Endothelial cell of umbilical vein (primary cell): ENCODE measurements at regions not wholly inside any gene's neighbourhood (a gene's known extent, or its start where the extent isn't known, plus 50 kb on each side); places are given as distances from the start of the nearest gene placed in this dataset.

Source experiments
- BruUV-seq: library from RNA; stranded (reverse); fragments of 400-500 nt; replicated peaks from 2 replicates; lab custom pipeline; 2021; lab: Mats Ljungman, UMichigan
- CTCF ChIA-PET: fragments of 300-600, 350-600 bp; sonication (Branson Sonifier 250); formaldehyde crosslinking; loops from one replicate; lab custom pipeline; 2021; ENCODE audit warnings: antibody characterized with exemption, inconsistent platforms; lab: Charles Lee
- POLR2A ChIA-PET: fragments of 300-600, 350-600 bp; sonication (Branson Sonifier 250); formaldehyde crosslinking; loops from one replicate; lab custom pipeline; 2021; ENCODE audit warnings: antibody characterized with exemption, inconsistent platforms; lab: Charles Lee
- DNase-seq: peaks from one replicate; pipeline ENCODE4 v3.0.0-alpha.2; 2011; ENCODE audit warnings: low read depth, low spot score
- FAIRE-seq: peaks from 2 replicates; lab custom pipeline; 2011; peaks lifted over from hg19 to GRCh38; lab: Jason Lieb, UNC
- H2AFZ ChIP-seq: 2 replicates; pipeline ENCODE4 v1.6.0; 2012; ENCODE audit warnings: low read depth, low read length, control low read depth, inconsistent platforms
- H3K27ac ChIP-seq: 2 replicates; pipeline ENCODE4 v1.5.1; 2011; ENCODE audit warnings: low read depth, mild to moderate bottlenecking, control low read depth, low read length, moderate library complexity; ENCODE audit not compliant: insufficient read depth
- H3K27me3 ChIP-seq, 2 experiments: 2 replicates each; pipeline versions ENCODE4 v1.6.0 to v1.6.1; 2011; ENCODE audit warnings: low read length in 2 of 2, mixed read lengths in 1 of 2; ENCODE audit not compliant: control insufficient read depth in 2 of 2, insufficient read depth in 2 of 2
- H3K36me3 ChIP-seq, 2 experiments: 2 replicates in 1 of 2; 3 replicates in 1 of 2; pipeline ENCODE4 v1.5.1; 2011; ENCODE audit warnings: low read length in 2 of 2, mild to moderate bottlenecking in 1 of 2, moderate library complexity in 1 of 2; ENCODE audit not compliant: control insufficient read depth in 2 of 2, insufficient read depth in 2 of 2; ENCODE audit errors: extremely low read depth in 1 of 2
- H3K4me1 ChIP-seq: 3 replicates; pipeline ENCODE4 v1.5.1; 2011; ENCODE audit warnings: mild to moderate bottlenecking, low read length; ENCODE audit not compliant: control insufficient read depth, insufficient read depth; ENCODE audit errors: extremely low read depth
- H3K4me2 ChIP-seq: 2 replicates; pipeline ENCODE4 v1.6.1; 2011; ENCODE audit warnings: low read length, control low read depth, mixed read lengths; ENCODE audit not compliant: insufficient read depth
- H3K4me3 ChIP-seq, 3 experiments: fragments of 200-600 bp in 1 of 3; sonication (generic), shearing (Covaris generic) in 1 of 3; replicated peaks in 1 of 3; 2 replicates each; pipeline ENCODE4 v1.5.1; 2011 to 2016; ENCODE audit warnings: control low read depth in 3 of 3, low read length in 3 of 3, mild to moderate bottlenecking in 2 of 3, inconsistent platforms in 1 of 3, low read depth in 1 of 3, moderate library complexity in 1 of 3; ENCODE audit not compliant: insufficient read depth in 1 of 3
- H3K79me2 ChIP-seq: 2 replicates; pipeline ENCODE4 v1.6.0; 2012; ENCODE audit warnings: low read length, inconsistent platforms; ENCODE audit not compliant: control insufficient read depth, insufficient read depth
- H3K9ac ChIP-seq: replicated peaks from 2 replicates; pipeline ENCODE3; 2011; ENCODE audit warnings: low read length, control low read depth; ENCODE audit not compliant: insufficient read depth; ENCODE audit errors: extremely low read depth
- H3K9me1 ChIP-seq: replicated peaks from 3 replicates; pipeline ENCODE4 v1.6.0; 2011; ENCODE audit warnings: mild to moderate bottlenecking, low read length; ENCODE audit not compliant: control insufficient read depth, insufficient read depth; ENCODE audit errors: extremely low read depth
- H3K9me3 ChIP-seq: replicated peaks from 2 replicates; pipeline ENCODE4 v1.5.1; 2012; ENCODE audit warnings: low read length, inconsistent platforms; ENCODE audit not compliant: control insufficient read depth, insufficient read depth
- H4K20me1 ChIP-seq: replicated peaks from 2 replicates; pipeline ENCODE3; 2011; ENCODE audit warnings: mild to moderate bottlenecking, low read length; ENCODE audit not compliant: control insufficient read depth, insufficient read depth; ENCODE audit errors: extremely low read depth
- EZH2 ChIP-seq: IDR thresholded peaks from 2 replicates; pipeline ENCODE4 v1.6.1; 2012; ENCODE audit warnings: borderline replicate concordance, low read depth, mild to moderate bottlenecking, moderate library complexity, low read length, inconsistent platforms; ENCODE audit not compliant: severe bottlenecking
- FOS ChIP-seq: IDR thresholded peaks from 2 replicates; pipeline ENCODE4 v1.6.1; 2011; ENCODE audit warnings: mild to moderate bottlenecking, low read length, moderate library complexity, borderline replicate concordance; ENCODE audit not compliant: insufficient read depth
- GATA2 ChIP-seq: IDR thresholded peaks from 2 replicates; pipeline ENCODE4 v1.7.0; 2011; ENCODE audit warnings: low read depth, mild to moderate bottlenecking, moderate library complexity, mixed read lengths, low read length; ENCODE audit not compliant: insufficient read length, insufficient read depth
- JUN ChIP-seq: IDR thresholded peaks from 2 replicates; pipeline ENCODE4 v1.6.1; 2011; ENCODE audit warnings: borderline replicate concordance, low read depth; ENCODE audit not compliant: insufficient read length, insufficient read depth
- MYC ChIP-seq: IDR thresholded peaks from one replicate; pipeline ENCODE4 v1.6.1; 2011; ENCODE audit warnings: mild to moderate bottlenecking, low read depth, low read length
- POLR2A ChIP-seq: IDR thresholded peaks from 2 replicates; pipeline ENCODE4 v1.6.1; 2012; ENCODE audit warnings: low read depth, mild to moderate bottlenecking, control low read depth, low read length
- POLR2AphosphoS5 ChIP-seq: IDR thresholded peaks from 2 replicates; pipeline ENCODE4 v1.6.1; 2012; ENCODE audit warnings: low read depth, mild to moderate bottlenecking, control low read depth, low read length, moderate library complexity; ENCODE audit not compliant: insufficient read depth
- dilution Hi-C: fragments of 300-500 bp; cut with MboI; formaldehyde crosslinking; loops from one replicate; pipeline ENCODE4 v1.15.0; 2019; ENCODE audit warnings: low sequenced_read_pairs; ENCODE audit not compliant: extremely low pct_ligation_motif_present
- intact Hi-C: fragments of 100-400 bp; cut with micrococcal nuclease; formaldehyde crosslinking; loops from one replicate; pipeline ENCODE4 v1.10.0; 2022
- TF ChIP-seq, protein P1 (sequence below), 2 donors: IDR thresholded peaks; 1 replicate in 1 of 2; 2 replicates in 1 of 2; pipeline ENCODE4 v1.5.1; 2011; ENCODE audit warnings: low read length in 2 of 2, mild to moderate bottlenecking in 2 of 2, moderate library complexity in 2 of 2, control low read depth in 1 of 2, inconsistent platforms in 1 of 2, low read depth in 1 of 2; ENCODE audit not compliant: insufficient read depth in 1 of 2; ENCODE audit errors: extremely low read depth in 1 of 2
- TF ChIP-seq, protein P2 (sequence below): IDR thresholded peaks from 2 replicates; pipeline ENCODE4 v1.6.1; 2011; ENCODE audit not compliant: insufficient read depth, insufficient read length

DNA sequence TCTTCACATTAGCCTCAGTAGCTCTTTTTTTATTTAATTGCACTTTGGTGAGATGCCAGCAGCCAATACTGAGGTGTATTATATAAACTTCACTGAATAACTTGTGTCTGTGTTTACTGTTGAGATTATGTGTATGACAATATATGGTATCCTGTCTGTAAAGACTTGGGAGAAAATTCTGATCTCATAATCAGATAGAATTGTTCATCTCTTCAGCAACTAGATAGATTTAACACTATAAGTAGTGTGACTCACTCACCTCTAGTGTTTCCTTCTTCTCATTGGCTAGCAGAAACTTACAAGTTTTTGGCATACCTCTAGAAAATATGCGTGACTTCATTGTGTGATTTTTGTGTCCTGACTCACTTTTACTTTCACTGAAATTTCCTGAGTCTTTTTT, 67.6 kb upstream of the TGFBR2 start:
- H3K9me3 ChIP-seq = no peaks in the 10 kb centered on the region
- H3K4me2 ChIP-seq = peak overlapping the region; percentile 59
- peak; percentile 87 for FAIRE-seq
- no peaks in the 10 kb centered on the region for H3K9me1 ChIP-seq
- H3K4me3 ChIP-seq = no peak overlapping the region
- H3K79me2 ChIP-seq = no peaks in the 10 kb centered on the region
- no peaks in the 10 kb centered on the region for H4K20me1 ChIP-seq
- no peaks in the 10 kb centered on the region for H3K27me3 ChIP-seq
- H3K9ac ChIP-seq = peak overlapping the region; percentile 90
- no TSS peak for BruUV-seq
- TF ChIP-seq GATA2 (peak; percentile 88), EZH2 (no peak), POLR2A (no peak), FOS (peak; percentile 92), POLR2AphosphoS5 (peak; percentile 18), MYC (no peak), JUN (peak; percentile 96)
- TF ChIP-seq, protein P1, sequence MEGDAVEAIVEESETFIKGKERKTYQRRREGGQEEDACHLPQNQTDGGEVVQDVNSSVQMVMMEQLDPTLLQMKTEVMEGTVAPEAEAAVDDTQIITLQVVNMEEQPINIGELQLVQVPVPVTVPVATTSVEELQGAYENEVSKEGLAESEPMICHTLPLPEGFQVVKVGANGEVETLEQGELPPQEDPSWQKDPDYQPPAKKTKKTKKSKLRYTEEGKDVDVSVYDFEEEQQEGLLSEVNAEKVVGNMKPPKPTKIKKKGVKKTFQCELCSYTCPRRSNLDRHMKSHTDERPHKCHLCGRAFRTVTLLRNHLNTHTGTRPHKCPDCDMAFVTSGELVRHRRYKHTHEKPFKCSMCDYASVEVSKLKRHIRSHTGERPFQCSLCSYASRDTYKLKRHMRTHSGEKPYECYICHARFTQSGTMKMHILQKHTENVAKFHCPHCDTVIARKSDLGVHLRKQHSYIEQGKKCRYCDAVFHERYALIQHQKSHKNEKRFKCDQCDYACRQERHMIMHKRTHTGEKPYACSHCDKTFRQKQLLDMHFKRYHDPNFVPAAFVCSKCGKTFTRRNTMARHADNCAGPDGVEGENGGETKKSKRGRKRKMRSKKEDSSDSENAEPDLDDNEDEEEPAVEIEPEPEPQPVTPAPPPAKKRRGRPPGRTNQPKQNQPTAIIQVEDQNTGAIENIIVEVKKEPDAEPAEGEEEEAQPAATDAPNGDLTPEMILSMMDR (IDR thresholded peaks at IDR 0.05; ENCODE audit: extremely low read depth in 1 of 2, insufficient read depth in 1 of 2, low read depth in 1 of 2, low read length in 2 of 2) = no peak
- TF ChIP-seq, protein P2, sequence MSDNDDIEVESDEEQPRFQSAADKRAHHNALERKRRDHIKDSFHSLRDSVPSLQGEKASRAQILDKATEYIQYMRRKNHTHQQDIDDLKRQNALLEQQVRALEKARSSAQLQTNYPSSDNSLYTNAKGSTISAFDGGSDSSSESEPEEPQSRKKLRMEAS = no peak
- no peak overlapping the region for H2AFZ ChIP-seq
- peak; percentile 93 for DNase-seq
- ChIA-PET CTCF (interaction anchor here (0.6 to 1.7 kb wide), 6 partner anchors 11 to 496 kb away, joined by 3 to 10 read pairs (median 5); partner anchors contain the start of gene TGFBR2), POLR2A (interaction anchor here (1.0 to 1.1 kb wide), 3 partner anchors 68 to 339 kb away, joined by 3 to 7 read pairs (median 3); partner anchors contain the start of gene TGFBR2)
- dilution Hi-C loops (no loop called here), intact Hi-C loops (loop anchor here (1.0 kb wide), 9 partner anchors 10 to 310 kb away; partner anchors contain the start of gene TGFBR2)
- H3K36me3 ChIP-seq = no peaks in the 10 kb centered on the region
- H3K27ac ChIP-seq = peak overlapping the region; percentile 97
- peaks cover 26% of the 10 kb centered on the region for H3K4me1 ChIP-seq
